HG03439 (cell line): ENCODE measurements at regions not wholly inside any gene's neighbourhood (a gene's known extent, or its start where the extent isn't known, plus 50 kb on each side); places are given as distances from the start of the nearest gene placed in this dataset.

Experiments
- ATAC-seq: cut with Tn5 transposase; IDR thresholded peaks from one replicate; pipeline ENCODE4 v1.9.1; 2021; ENCODE audit warnings: mild to moderate bottlenecking, moderate library complexity; ENCODE audit not compliant: unreplicated experiment

- no peak for ATAC-seq
Measured at GRCh38 chr5:143476601-143477211, 73.2 kb upstream of the NR3C1 start.

GRCh38 chr5:143474616-143475015 is 71.1 kb upstream of the NR3C1 start:
- ATAC-seq: no peak

- ATAC-seq: no peak
Measured at GRCh38 chr5:143473481-143473880, 70.0 kb upstream of the NR3C1 start.

GRCh38 chr5:143472576-143472975 is 69.1 kb upstream of the NR3C1 start:
- no peak for ATAC-seq

- no peak for ATAC-seq
Measured at GRCh38 chr5:143471666-143472464, 68.4 kb upstream of the NR3C1 start.

- no peak for ATAC-seq
Measured at GRCh38 chr5:143471041-143471509, 67.6 kb upstream of the NR3C1 start.

GRCh38 chr5:143470120-143470519 is 66.6 kb upstream of the NR3C1 start:
- no peak for ATAC-seq

GRCh38 chr5:143469125-143469524 is 65.6 kb upstream of the NR3C1 start:
- no peak for ATAC-seq

- ATAC-seq: no peak
Measured at GRCh38 chr5:143466632-143467031, 63.1 kb upstream of the NR3C1 start.

- ATAC-seq: no peak
Measured at GRCh38 chr5:143464723-143465490, 61.4 kb upstream of the NR3C1 start.

- ATAC-seq: no peak
Measured at GRCh38 chr5:143462431-143462830, 58.9 kb upstream of the NR3C1 start.

- ATAC-seq: no peak
Measured at GRCh38 chr5:143459433-143459832, 55.9 kb upstream of the NR3C1 start.

- no peak for ATAC-seq
Measured at GRCh38 chr5:143456952-143457547, 53.6 kb upstream of the NR3C1 start.

- no peak for ATAC-seq
Measured at GRCh38 chr5:143454936-143455516, 51.5 kb upstream of the NR3C1 start.

GRCh38 chr5:143453720-143454119 is 50.2 kb upstream of the NR3C1 start:
- no peak for ATAC-seq
